DMS79 (cell line): ENCODE measurements at regions not wholly inside any gene's neighbourhood (a gene's known extent, or its start where the extent isn't known, plus 50 kb on each side); places are given as distances from the start of the nearest gene placed in this dataset.

Experiments used
- DNase-seq: peaks from one replicate; lab custom pipeline; 2025; lab: John Stamatoyannopoulos, UW

DNA sequence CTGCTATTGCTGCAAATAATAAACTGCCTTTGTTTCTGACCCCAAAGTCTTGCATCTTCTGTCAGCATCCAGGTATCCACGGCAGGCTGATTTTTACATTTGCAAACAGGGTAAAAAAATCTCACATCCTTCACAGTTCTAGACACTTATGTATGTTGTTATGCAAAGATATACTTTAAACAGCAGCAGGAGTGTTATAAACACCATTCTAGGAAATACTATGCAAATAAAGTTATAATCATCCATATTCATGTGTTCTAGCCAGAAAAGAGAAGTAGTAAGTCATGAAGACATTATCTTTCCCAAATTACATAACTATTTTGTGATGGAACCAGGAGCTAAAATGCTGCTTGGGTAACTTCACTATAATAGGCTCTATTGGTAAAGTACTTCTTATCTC lies 534.2 kb downstream of the LTN1 start:
- no peak for DNase-seq

DNA sequence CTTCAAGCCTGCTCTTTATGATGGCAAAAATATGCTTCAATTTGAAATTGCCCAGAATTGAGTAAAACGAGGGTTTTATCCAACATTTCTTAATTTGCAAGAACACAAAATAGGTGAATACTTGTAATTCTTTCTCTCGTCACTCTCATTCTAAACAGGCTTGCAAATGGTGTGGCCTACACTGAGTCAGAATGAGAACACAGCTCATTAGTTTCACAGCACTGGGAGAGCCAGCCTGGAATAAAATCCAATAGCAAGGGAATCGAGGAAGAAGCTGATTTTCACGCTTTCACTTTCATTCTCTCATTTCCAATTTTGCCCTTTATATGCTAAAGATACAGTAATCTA lies 537.5 kb downstream of the LTN1 start:
- DNase-seq: no peak

DNA sequence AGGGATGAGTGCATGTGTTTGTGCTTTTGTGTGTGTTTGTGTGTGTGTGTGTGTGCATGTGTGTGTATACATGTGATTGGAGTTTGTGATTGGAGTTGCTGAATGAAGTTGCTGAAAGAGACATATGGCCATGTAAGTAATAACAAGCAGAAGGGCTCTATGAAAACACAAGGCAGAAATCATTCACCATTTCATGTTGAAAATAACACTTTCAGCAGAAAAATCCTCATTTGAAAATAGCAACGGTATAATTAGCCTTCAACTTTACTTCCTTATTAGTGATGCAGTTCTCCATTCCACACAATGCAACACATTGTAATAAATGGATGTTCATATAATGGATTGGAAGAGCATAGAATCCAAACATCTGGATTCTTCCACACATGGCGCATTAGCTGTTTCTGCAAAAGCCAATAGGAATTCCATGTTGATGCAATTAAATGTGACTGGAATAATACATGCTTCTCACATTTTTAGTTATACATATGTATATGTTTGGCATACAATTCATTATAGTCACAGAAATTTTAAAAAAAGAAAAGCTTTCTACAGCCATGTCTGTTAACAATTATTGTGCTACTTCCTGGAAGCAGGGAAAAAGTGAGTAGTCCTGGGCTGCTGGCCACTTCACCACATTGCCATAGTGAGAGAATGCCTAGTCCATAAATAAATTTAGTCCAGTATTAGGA lies 538.0 kb downstream of the LTN1 start:
- DNase-seq: no peak

DNA sequence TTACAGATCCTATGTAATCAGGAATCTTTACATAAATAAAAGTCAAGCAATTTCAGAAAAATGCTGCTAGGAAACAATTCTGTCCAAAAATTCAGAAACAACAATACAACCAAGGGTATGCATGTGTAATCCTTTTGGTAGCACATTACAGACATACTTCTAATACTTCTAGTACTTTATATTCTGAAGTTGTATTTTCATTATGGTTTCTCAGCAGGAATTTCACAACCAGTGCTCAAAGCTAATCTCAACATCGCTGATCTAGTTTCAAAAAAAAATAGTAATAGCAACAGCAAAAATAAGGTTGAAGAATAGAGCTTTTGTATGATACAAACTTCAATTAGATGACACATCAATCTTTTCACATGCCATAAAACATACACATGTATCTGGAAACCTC lies 545.2 kb downstream of the LTN1 start:
- no peak for DNase-seq

DNA sequence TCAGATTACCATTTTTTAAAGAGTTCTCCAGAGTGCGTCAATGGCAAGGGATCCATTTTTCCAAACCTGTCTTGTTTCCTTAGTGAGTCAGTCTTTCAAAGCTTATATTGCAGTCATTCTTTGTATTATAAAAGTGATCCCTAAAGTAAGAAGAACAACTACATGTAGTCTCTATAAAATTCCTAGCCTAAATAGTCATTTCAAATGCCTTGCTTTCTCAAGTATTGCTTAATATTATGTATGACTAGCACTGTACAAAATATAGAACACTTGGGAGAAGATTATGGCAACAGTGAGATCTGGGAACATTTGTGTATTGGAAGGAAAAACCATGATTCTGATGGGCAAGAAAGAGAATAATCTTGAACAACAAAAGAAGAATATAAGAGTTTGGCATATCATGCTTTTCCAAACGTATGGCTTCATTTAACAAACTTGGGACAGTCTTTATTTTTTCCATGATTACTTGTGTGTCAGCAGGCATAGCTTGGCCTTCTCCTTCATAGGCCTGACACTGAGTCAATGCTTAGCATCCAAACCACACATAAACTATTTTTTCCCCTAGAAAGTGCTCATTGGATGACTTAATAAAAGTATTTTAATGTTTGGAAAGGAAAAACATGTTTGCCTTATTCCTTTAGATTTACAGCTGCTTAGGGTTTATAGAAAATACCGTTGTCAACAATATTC lies 547.4 kb downstream of the LTN1 start:
- DNase-seq: no peak

DNA sequence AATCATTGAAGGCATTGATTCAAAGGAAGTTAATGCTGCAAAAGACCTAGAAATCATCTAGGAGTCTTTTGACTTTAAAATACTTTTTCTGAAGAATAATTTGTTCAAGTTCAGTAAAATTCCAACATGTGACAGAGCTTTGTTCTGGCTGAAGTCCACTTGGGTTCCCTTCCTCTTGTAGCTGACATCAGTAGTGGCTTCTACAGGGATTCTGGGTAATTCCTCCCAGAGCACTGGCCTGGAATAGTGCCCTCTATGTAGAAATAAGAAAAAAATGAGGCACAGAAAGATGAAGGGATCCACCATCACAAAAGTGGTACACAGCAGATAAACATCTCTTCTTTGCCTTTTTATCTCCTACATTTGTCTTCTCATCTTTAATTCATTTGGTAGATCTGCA lies 548.1 kb downstream of the LTN1 start:
- no peak for DNase-seq

DNA sequence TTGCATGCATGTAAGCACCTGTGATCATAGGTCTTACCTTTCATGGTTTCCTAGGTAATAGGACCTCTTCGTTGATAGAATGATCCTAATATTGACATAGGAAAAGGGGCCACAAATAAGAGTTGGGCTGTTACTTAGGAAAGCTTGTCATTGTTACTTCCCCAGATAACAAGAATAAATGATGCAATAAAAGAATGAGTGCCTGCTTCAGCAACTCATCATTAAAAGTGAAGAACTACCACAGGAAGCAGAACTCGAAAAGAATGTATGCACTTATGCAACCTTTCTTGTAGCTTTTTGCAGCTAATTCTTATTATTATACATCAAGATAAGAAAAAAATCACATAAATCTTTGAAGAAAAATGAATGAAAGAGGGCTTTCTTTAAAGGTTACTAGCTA lies 548.6 kb downstream of the LTN1 start:
- no peak for DNase-seq

DNA sequence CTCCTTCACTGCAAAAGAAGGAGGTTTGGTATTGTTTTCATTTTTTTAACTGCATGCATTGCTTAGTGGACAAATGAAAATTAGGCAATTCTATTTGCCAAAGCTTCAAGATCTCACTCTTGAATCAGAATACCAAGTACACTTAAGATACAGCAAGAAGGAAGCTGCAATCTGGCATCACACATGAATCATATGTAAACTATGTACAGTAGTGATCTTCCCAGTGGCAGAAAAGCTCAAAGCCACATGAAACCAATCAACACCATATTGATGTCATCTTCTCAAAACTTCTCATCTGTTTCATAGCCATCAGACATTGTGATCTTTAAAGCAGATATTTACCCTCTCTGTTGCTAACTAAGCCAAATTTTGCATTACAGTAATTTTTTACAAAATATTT lies 550.1 kb downstream of the LTN1 start:
- DNase-seq: no peak

DNA sequence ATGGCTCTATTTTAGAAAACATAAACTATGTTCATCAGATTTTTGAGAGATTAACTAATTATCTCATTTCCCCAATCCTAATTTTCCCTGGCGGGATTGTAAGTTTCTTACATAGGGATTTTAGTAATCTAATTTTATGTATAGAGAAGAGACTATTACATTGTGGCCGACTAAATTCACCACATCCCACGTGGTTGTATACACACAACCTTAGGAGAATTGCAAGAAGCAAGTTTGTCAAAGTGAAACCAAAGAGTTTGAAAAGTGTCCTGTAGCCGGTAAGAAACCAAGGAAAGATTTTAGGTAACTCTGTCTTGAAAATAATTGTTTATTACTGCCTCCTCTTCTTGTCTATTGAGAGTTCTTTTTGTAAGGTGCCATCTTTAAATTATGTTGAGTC lies 550.6 kb downstream of the LTN1 start:
- DNase-seq: no peak

DNA sequence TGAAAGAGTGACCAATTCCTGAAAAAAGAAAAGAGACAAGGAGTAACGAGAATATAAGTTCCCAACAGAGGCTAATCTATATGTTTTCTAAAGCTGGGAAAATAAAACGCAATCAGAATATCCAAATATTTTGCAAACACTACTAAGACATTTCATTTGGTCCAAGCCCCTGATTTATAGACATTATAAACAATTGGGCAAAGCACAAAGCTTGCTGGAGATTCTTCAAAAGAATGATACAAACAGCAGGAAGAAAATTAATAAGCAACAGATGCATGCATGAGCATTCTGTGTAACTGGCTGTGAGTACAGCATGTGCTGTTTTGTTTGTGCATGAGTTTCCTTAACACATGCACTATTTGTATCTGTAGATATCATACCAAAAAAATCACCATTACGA lies 552.9 kb downstream of the LTN1 start:
- DNase-seq: no peak

DNA sequence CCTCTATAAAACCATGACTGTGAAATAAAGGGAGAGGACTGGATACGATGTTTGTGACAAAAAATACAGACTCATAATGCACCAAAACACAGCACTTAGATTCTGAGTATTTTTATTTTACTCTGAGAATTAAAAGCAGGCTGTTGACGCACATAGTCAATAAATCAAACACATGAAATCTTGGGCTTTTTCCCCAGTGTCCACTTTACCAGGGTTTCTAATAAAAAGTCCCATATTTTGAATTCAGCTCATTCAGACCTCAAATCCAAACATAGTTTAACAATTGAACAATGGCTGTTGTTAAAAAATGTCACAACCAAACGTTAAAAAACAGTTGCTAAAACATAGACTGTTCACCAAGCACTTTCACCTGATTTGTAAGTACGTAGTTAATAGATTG lies 553.4 kb downstream of the LTN1 start:
- no peak for DNase-seq

DNA sequence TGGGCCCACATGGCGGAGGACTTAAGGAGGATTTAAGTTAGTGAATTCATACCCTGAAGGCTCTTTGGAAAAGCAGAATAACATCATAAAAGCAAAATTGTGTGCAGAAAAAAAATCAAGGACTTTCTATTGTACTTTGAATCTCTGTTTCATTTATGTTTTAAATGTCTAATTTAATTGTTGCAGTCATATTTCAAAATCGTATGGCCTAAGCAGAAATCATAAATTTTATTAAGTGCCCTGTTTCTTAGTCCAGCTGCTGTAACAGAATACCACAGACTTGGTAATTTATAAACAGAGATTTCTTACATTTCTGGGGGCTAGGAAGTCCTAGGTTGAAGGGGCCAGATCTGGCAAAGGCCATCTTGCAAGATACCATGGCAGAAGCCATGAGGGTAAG lies 555.6 kb downstream of the LTN1 start:
- no peak for DNase-seq

DNA sequence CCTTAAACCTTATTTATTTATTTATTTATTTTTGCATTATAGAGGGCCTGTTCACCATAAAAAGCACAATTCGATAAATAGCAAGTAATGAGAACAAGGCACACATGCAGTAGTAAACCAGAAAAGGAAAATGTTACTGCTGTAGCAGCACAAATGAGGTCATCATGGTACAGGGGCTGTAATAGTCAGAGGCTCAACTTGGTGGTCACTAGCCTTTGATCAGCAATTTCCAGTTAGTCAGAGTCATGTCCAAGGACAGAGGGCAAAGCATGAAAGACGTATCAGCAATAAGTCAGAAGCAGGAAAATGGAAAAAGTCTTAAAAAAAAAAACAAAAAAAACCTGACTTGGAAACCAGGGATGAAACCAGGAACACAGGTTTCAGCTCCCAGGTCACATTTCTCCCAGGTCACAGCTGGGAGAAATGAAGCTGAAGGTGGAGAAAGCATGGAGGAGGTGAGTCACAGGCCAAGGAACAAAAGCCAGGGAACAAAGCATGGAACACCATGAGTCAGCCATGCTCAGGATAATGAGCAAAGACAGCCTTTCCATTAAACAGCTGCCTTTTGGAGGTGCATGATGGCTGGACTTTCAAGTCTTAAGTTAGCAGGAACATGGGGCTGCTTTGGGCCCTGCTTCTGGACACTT lies 556.3 kb downstream of the LTN1 start:
- no peak for DNase-seq

DNA sequence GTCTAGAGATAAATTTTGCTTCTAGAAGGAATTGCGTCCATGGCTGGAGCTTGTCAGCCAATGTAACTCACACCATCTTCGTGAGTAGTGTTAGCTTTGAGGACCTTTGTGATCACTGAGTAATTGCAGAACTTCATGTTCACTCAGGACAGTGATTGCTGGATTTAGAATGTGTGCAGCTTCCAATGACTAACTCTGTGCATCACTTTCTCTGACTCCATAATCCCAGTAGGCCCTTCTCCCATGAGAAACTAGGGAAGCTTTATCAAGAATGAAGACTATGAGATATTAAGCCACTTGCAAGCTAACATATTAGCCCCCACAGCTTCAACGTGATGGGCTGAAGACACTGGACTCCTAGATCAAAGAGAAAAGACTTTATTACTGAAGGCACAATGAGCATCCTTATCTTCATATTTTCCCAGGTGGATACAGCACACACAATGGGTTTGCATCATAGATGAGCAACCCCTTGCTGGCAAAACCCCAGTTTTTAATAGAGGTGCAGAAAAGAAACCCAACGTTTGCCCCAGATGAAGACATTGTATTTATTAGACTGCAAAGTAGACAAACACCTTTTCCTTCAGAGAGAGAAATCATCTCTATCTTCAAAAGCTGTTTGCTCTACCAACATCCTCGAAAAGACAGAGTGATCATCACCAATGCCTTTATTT lies 561.0 kb downstream of the LTN1 start:
- no peak for DNase-seq

DNA sequence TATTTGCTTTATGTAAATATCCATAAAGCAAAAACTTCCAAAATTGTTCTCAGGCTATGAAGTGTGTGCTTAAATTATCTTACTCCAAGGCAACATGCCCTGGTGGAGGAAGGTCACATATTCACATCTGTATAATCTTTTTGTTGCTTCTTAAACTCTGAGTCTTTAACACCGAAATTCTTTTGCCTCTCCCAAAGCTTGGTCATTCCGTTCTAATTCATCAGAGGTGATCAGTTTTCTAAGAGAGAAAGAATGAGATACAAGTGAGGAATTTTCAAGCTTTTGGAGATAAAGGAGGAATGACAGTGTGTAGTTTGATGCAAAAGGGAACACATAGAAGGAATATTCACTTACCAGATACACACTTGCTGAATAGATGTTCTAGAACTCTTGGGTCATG lies 561.7 kb downstream of the LTN1 start:
- DNase-seq: no peak

DNA sequence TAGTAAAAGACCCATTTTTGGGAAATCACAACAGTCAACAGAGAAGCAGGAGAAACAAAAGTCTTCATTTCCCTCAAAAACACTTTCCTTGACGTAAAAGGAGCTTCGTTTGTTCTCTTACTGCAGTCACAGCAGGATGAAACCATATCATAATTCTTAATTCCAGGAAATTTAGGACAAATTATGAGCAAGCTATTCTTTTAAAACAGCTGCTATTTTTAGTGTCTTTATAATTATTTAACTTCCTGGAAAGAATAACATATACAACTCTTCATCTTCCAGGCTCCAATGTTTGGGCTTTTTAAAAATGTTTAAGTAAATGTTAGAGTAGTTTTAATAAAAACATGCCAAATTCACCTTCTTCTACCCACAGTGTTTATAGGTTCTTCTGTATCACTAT lies 563.5 kb downstream of the LTN1 start:
- no peak for DNase-seq

DNA sequence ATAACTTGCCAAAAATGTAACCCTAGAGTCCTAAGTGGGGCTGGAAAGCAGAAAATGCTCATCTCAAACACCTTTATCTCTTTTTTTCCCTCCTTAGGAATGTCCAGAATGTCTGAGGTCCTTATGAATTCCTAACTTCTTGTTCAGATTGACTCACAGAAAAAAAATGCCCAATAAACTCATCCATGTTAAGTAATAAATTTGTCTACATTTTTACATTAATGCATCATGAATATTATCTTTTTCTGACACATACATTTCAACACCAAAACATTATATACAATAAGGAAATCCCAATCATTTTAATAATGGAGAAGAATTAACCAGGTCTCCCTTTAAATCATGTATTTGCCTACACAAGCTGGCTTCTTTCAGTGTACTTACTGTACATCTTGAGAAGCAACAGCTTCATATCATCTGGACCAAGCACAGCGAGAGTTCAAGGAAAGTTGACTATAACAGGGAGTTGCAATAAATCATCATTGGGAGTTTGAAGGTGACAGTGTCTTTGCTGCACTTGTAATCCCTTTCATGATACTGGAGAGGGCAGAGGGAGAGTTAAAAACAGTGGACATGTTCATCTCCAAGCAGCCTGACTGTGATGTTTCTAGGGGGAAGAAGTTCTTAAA lies 565.2 kb downstream of the LTN1 start:
- no peak for DNase-seq

DNA sequence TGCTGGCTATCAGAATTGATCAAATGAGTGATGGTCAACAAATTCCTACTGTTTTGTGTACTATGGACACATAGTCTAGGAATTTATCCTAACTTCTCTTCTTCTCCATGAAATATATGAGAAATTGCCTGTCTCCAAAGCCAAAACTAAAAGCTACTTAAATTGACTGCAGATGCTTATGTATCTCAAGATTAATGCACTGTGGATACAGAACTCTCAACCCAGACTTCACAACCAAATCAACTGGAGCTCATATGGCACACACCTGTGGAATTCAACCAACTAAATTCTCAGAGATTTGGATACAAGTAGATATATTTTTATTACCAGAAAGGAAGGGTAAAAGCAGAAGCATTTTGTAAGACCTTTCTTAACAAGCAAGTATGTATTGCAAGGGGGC lies 566.1 kb downstream of the LTN1 start:
- DNase-seq: no peak

DNA sequence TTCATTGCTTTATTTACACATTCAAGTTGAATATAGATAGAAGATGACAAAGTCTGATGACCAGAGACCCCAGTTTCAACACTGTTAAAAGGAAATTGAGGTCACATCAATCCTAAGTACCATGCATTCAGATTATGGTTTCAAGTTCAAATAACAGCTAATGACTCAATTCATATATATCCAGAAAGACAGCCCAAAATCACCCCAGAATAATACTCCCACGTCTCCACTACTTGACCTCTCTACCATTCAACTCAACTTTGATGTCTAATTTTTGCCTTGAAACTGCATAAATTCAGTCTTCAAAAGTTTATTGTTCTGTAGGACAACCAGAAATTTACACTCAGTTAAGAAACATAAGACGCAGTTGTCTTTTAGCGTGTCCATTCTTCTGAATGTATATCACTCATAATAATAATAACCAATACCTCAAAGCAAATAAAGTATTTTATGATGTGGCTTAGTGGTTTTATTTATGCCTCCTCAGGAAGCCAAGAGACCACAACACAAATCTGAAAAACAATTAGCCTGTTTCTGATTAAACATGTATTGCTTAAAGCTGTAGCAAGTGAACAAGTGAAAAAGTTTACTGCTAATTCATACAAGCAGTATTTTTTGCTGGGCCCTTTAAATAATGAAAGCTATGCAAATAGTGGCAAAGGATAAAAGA lies 569.0 kb downstream of the LTN1 start:
- no peak for DNase-seq

DNA sequence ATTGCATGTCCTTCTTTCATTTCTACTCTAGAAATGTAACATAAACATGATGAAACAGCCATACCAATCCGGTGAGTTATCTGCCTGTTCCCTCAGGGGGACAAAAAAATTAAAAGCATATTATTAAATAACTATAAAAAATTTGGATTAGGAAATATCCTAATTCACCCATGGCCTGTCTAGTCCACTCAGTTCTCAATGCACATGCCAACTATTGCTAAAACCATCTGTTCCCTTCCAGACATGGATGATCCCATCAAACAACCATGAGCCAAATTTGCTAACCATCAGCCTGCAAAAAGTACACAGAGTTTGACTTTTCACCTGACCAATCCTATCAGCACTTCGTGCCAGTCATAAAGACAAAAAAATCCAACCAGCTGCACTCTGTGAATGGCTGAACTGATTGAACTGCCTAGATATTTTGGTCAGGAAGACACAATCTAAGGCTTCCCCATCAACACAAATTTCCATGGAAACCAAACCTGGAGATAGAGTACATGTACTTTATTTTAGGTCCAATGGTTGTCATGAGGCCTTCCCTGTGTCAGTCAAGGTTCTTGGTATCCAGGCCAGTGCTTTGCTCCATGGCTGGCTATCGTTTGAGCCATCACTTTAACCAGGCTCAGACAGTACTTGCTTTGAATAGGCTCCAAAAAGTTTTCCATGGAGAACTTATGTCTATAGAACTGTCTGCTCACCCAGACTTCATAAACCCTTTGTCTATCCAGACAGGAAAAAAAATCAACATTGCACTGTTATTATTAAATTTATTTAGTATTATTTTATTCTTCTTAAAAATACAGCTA lies 570.8 kb downstream of the LTN1 start:
- DNase-seq: no peak

DNA sequence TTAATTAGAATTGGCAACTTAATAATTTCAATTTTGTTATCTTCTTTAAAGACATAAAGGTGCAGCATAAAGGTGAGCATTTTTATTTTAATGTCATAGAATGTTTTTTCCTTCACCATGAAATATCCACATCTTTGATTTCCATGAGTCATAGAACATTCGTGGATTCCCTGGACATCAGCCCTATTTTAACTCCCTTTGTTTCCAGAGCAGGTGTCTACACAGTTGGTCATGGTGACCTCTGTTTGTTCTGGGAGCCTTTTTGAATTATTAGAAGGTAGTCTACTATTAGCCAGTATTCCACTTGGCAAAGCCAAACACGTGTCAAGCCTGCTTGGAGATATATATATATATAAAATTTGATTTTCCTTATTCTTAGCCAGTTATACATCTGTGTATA lies 572.9 kb downstream of the LTN1 start:
- DNase-seq: no peak
